SKM-1 (cell line): ENCODE measurements at regions not wholly inside any gene's neighbourhood (a gene's known extent, or its start where the extent isn't known, plus 50 kb on each side); places are given as distances from the start of the nearest gene placed in this dataset.

ENCODE experiments used
- DNase-seq: peaks from one replicate; lab custom pipeline; 2025; ENCODE audit not compliant: unreplicated experiment; lab: John Stamatoyannopoulos, UW

GRCh38 chr10:4498711-4499251 lies 327.2 kb upstream of the AKR1E2 start:
- no peak for DNase-seq

- no peak for DNase-seq
Observed at GRCh38 chr10:4494551-4494950, 331.5 kb upstream of the AKR1E2 start.

GRCh38 chr10:4492202-4492601 lies 333.8 kb upstream of the AKR1E2 start:
- no peak for DNase-seq

- DNase-seq = no peak
Observed at GRCh38 chr10:4488904-4489303, 337.1 kb upstream of the AKR1E2 start.

GRCh38 chr10:4485636-4486035 lies 340.4 kb upstream of the AKR1E2 start:
- DNase-seq = no peak

- DNase-seq = no peak
Observed at GRCh38 chr10:4483811-4484210, 342.2 kb upstream of the AKR1E2 start.

- DNase-seq = no peak
Observed at GRCh38 chr10:4482659-4483058, 343.3 kb upstream of the AKR1E2 start.

GRCh38 chr10:4481192-4481591 lies 344.8 kb upstream of the AKR1E2 start:
- DNase-seq = no peak

- no peak for DNase-seq
Observed at GRCh38 chr10:4479342-4479741, 346.7 kb upstream of the AKR1E2 start.

- no peak for DNase-seq
Observed at GRCh38 chr10:4477664-4478063, 348.3 kb upstream of the AKR1E2 start.

- DNase-seq = no peak
Observed at GRCh38 chr10:4475827-4476490, 350.0 kb upstream of the AKR1E2 start.

- DNase-seq = no peak
Observed at GRCh38 chr10:4474829-4475228, 351.2 kb upstream of the AKR1E2 start.

GRCh38 chr10:4473977-4474376 lies 352.0 kb upstream of the AKR1E2 start:
- DNase-seq = no peak

- no peak for DNase-seq
Observed at GRCh38 chr10:4472190-4472904, 353.7 kb upstream of the AKR1E2 start.

- DNase-seq = no peak
Observed at GRCh38 chr10:4470231-4470835, 355.7 kb upstream of the AKR1E2 start.

- DNase-seq = no peak
Observed at GRCh38 chr10:4467481-4467880, 358.5 kb upstream of the AKR1E2 start.

- DNase-seq = no peak
Observed at GRCh38 chr10:4460267-4460666, 365.7 kb upstream of the AKR1E2 start.

- DNase-seq = no peak
Observed at GRCh38 chr10:4459531-4459930, 366.5 kb upstream of the AKR1E2 start.

GRCh38 chr10:4457597-4457996 lies 368.4 kb upstream of the AKR1E2 start:
- DNase-seq = no peak

- DNase-seq = no peak
Observed at GRCh38 chr10:4456776-4457175, 369.2 kb upstream of the AKR1E2 start.

GRCh38 chr10:4456279-4456678 lies 369.7 kb upstream of the AKR1E2 start:
- DNase-seq = no peak

- no peak for DNase-seq
Observed at GRCh38 chr10:4453950-4454349, 372.1 kb upstream of the AKR1E2 start.
